ENCODE measurements at regions not wholly inside any gene's neighbourhood (a gene's known extent, or its start where the extent isn't known, plus 50 kb on each side); places are given as distances from the start of the nearest gene placed in this dataset.

DNA sequence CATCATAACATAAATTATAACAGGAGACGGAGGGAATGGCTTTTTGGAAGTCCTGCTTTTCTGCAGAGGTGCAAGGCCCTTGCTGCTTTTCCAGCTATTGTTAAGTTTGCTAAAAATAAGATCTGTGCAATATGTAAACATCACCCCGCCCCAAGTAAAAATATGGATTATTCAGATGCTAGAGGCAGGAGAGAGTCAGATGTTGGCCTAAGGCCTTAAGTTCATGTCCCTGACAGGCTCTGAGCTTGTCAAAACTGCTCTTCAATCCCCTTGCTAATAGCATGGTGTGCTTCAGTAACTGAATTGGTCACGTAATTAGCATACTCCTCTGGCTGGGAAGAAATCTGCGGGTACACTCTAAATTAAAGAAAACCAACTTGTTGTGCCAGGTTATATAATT, 147.5 kb downstream of the BMP2 start:
- no peaks in the 10 kb centered on the region for H3K36me3 ChIP-seq (ENCODE audit: control insufficient read depth in 4 of 4, insufficient read depth in 3 of 4, low read depth in 1 of 4, low read length in 3 of 4)
- 84% methylated on average over 4 of the region's 4 CpGs for WGBS
- no peak for DNase-seq (ENCODE audit: low spot score)
- H3K9me3 ChIP-seq (ENCODE audit: control insufficient read depth in 4 of 4, low read length in 3 of 4), result no peaks in the 10 kb centered on the region
- TF ChIP-seq, protein P1, sequence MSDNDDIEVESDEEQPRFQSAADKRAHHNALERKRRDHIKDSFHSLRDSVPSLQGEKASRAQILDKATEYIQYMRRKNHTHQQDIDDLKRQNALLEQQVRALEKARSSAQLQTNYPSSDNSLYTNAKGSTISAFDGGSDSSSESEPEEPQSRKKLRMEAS (IDR thresholded peaks at IDR 0.05), result no peak
- TF ChIP-seq FOXA2 (IDR thresholded peaks at IDR 0.05), result no peak
- TF ChIP-seq, protein P2, sequence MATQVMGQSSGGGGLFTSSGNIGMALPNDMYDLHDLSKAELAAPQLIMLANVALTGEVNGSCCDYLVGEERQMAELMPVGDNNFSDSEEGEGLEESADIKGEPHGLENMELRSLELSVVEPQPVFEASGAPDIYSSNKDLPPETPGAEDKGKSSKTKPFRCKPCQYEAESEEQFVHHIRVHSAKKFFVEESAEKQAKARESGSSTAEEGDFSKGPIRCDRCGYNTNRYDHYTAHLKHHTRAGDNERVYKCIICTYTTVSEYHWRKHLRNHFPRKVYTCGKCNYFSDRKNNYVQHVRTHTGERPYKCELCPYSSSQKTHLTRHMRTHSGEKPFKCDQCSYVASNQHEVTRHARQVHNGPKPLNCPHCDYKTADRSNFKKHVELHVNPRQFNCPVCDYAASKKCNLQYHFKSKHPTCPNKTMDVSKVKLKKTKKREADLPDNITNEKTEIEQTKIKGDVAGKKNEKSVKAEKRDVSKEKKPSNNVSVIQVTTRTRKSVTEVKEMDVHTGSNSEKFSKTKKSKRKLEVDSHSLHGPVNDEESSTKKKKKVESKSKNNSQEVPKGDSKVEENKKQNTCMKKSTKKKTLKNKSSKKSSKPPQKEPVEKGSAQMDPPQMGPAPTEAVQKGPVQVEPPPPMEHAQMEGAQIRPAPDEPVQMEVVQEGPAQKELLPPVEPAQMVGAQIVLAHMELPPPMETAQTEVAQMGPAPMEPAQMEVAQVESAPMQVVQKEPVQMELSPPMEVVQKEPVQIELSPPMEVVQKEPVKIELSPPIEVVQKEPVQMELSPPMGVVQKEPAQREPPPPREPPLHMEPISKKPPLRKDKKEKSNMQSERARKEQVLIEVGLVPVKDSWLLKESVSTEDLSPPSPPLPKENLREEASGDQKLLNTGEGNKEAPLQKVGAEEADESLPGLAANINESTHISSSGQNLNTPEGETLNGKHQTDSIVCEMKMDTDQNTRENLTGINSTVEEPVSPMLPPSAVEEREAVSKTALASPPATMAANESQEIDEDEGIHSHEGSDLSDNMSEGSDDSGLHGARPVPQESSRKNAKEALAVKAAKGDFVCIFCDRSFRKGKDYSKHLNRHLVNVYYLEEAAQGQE (IDR thresholded peaks at IDR 0.05), result no peak
- no peak for TF ChIP-seq RAD21 (IDR thresholded peaks at IDR 0.05)
- no peak for TF ChIP-seq GABPA (IDR thresholded peaks at IDR 0.05 in 1 of 2, conservative IDR thresholded peaks at IDR 0.05 in 1 of 2)
- TF ChIP-seq TAF1 (conservative IDR thresholded peaks at IDR 0.05), result no peak
- TF ChIP-seq JUND (IDR thresholded peaks at IDR 0.05), result no peak
- TF ChIP-seq, protein P3, sequence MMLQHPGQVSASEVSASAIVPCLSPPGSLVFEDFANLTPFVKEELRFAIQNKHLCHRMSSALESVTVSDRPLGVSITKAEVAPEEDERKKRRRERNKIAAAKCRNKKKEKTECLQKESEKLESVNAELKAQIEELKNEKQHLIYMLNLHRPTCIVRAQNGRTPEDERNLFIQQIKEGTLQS (IDR thresholded peaks at IDR 0.05), result no peak
- no peak for TF ChIP-seq RXRA (IDR thresholded peaks at IDR 0.05)
- no peak for TF ChIP-seq HNF4G (IDR thresholded peaks at IDR 0.05)
- no peak for TF ChIP-seq HNF4A (conservative IDR thresholded peaks at IDR 0.05)
- no peak for TF ChIP-seq YY1 (IDR thresholded peaks at IDR 0.05)
- TF ChIP-seq, protein P4, sequence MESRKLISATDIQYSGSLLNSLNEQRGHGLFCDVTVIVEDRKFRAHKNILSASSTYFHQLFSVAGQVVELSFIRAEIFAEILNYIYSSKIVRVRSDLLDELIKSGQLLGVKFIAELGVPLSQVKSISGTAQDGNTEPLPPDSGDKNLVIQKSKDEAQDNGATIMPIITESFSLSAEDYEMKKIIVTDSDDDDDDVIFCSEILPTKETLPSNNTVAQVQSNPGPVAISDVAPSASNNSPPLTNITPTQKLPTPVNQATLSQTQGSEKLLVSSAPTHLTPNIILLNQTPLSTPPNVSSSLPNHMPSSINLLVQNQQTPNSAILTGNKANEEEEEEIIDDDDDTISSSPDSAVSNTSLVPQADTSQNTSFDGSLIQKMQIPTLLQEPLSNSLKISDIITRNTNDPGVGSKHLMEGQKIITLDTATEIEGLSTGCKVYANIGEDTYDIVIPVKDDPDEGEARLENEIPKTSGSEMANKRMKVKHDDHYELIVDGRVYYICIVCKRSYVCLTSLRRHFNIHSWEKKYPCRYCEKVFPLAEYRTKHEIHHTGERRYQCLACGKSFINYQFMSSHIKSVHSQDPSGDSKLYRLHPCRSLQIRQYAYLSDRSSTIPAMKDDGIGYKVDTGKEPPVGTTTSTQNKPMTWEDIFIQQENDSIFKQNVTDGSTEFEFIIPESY (IDR thresholded peaks at IDR 0.05), result no peak
- no peak for TF ChIP-seq SP1 (IDR thresholded peaks at IDR 0.05)
- H3K27me3 ChIP-seq (ENCODE audit: control insufficient read depth in 4 of 4, insufficient read depth in 4 of 4, low read length in 3 of 4), result no peaks in the 10 kb centered on the region
- H3K9ac ChIP-seq (ENCODE audit: low read depth in 1 of 2, low read length in 2 of 2), result no peak overlapping the region
- no peaks in the 10 kb centered on the region for H3K4me1 ChIP-seq (ENCODE audit: control insufficient read depth in 4 of 4, insufficient read depth in 4 of 4, low read length in 3 of 4)
- no peak overlapping the region for H3K4me3 ChIP-seq (ENCODE audit: low read depth in 1 of 3, low read length in 3 of 3)
- H3K27ac ChIP-seq (ENCODE audit: low read depth in 1 of 2, low read length in 2 of 2), result no peak overlapping the region

DNA sequence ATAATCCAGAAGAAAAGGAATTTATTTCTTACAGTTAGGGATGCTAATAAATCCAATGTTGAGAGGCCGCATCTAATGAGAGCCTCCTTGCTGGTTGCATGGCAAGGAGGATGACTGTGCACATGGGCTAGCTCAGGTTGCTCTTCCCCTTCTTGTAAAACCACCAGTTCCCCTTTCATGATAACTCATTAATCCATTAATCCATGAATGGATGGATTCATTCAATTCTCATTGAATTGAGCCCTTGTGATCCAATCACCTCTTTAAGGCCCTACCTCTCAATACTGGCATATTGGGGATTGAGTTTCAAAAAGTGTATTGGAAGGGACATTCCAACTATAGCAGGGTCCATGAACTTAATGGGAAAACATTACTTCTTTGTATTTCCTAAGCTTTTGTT, 149.5 kb downstream of the BMP2 start:
- WGBS, result 93% methylated on average over 1 of the region's 1 CpG

More for the DNA sequence above, 149.5 kb downstream of the BMP2 start:
- Histone ChIP-seq H3K27me3 (ENCODE audit: control insufficient read depth in 4 of 4, insufficient read depth in 4 of 4, low read length in 3 of 4) (no peaks in the 10 kb centered on the region), H3K4me1 (ENCODE audit: control insufficient read depth in 4 of 4, insufficient read depth in 4 of 4, low read length in 3 of 4) (no peaks in the 10 kb centered on the region), H3K9ac (ENCODE audit: low read depth in 1 of 2, low read length in 2 of 2) (no peak overlapping the region), H3K27ac (ENCODE audit: low read depth in 1 of 2, low read length in 2 of 2) (no peak overlapping the region), H3K9me3 (ENCODE audit: control insufficient read depth in 4 of 4, low read length in 3 of 4) (no peaks in the 10 kb centered on the region), H3K36me3 (ENCODE audit: control insufficient read depth in 4 of 4, insufficient read depth in 3 of 4, low read depth in 1 of 4, low read length in 3 of 4) (no peaks in the 10 kb centered on the region), H3K4me3 (ENCODE audit: low read depth in 1 of 3, low read length in 3 of 3) (no peak overlapping the region)
- TF ChIP-seq FOXA2 (IDR thresholded peaks at IDR 0.05), result no peak
- no peak for TF ChIP-seq RXRA (IDR thresholded peaks at IDR 0.05)
- no peak for TF ChIP-seq JUND (IDR thresholded peaks at IDR 0.05)
- TF ChIP-seq, protein P3 (IDR thresholded peaks at IDR 0.05), result no peak
- TF ChIP-seq NR2F2 (IDR thresholded peaks at IDR 0.05), result no peak
- TF ChIP-seq, protein P1 (IDR thresholded peaks at IDR 0.05), result no peak
- TF ChIP-seq EGR1 (IDR thresholded peaks at IDR 0.05; ENCODE audit: low read depth in 2 of 2), result no peak
- TF ChIP-seq HNF4A (conservative IDR thresholded peaks at IDR 0.05), result no peak
- TF ChIP-seq HNF4G (IDR thresholded peaks at IDR 0.05), result no peak
- TF ChIP-seq SP1 (IDR thresholded peaks at IDR 0.05), result no peak
- TF ChIP-seq, protein P4 (IDR thresholded peaks at IDR 0.05), result no peak
- no peak for TF ChIP-seq FOXA1 (IDR thresholded peaks at IDR 0.05)
- TF ChIP-seq, protein P5, sequence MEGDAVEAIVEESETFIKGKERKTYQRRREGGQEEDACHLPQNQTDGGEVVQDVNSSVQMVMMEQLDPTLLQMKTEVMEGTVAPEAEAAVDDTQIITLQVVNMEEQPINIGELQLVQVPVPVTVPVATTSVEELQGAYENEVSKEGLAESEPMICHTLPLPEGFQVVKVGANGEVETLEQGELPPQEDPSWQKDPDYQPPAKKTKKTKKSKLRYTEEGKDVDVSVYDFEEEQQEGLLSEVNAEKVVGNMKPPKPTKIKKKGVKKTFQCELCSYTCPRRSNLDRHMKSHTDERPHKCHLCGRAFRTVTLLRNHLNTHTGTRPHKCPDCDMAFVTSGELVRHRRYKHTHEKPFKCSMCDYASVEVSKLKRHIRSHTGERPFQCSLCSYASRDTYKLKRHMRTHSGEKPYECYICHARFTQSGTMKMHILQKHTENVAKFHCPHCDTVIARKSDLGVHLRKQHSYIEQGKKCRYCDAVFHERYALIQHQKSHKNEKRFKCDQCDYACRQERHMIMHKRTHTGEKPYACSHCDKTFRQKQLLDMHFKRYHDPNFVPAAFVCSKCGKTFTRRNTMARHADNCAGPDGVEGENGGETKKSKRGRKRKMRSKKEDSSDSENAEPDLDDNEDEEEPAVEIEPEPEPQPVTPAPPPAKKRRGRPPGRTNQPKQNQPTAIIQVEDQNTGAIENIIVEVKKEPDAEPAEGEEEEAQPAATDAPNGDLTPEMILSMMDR (IDR thresholded peaks at IDR 0.05; ENCODE audit: low read depth, low read length, missing input control), result no peak
- TF ChIP-seq YY1 (IDR thresholded peaks at IDR 0.05), result no peak
- DNase-seq (ENCODE audit: low spot score), result no peak

Measured in liver (tissue), 8 donors.